ACC112 (cell line): ENCODE measurements at regions not wholly inside any gene's neighbourhood (a gene's known extent, or its start where the extent isn't known, plus 50 kb on each side); places are given as distances from the start of the nearest gene placed in this dataset.

Experiments
- H2AFZ ChIP-seq: fragments of 200-600 bp; sonication (generic); one replicate; pipeline ENCODE4 v1.6.0; 2017; ENCODE audit warnings: antibody characterized with exemption, low read length; ENCODE audit not compliant: unreplicated experiment
- H3K27ac ChIP-seq: fragments of 200-600 bp; sonication (generic); 2 replicates; pipeline ENCODE4 v1.5.1; 2014; ENCODE audit warnings: low read depth, mild to moderate bottlenecking, antibody characterized with exemption, low read length, moderate library complexity
- H3K27me3 ChIP-seq: fragments of 200-600 bp; sonication (generic); 2 replicates; pipeline ENCODE4 v1.6.1; 2014; ENCODE audit warnings: mild to moderate bottlenecking, antibody characterized with exemption, low read length, moderate library complexity, mixed read lengths; ENCODE audit not compliant: insufficient read depth
- H3K36me3 ChIP-seq: fragments of 200-600 bp; sonication (generic); 2 replicates; pipeline ENCODE4 v1.6.1; 2016; ENCODE audit warnings: mild to moderate bottlenecking, antibody characterized with exemption, low read length, moderate library complexity, mixed read lengths; ENCODE audit not compliant: insufficient read depth
- H3K4me1 ChIP-seq: fragments of 200-600 bp; sonication (generic); one replicate; pipeline ENCODE4 v1.6.1; 2016; ENCODE audit warnings: low read length, mixed read lengths; ENCODE audit not compliant: insufficient read depth, unreplicated experiment, control insufficient read depth
- H3K4me3 ChIP-seq: fragments of 200-600 bp; sonication (generic); 2 replicates; pipeline ENCODE4 v1.5.1; 2014; ENCODE audit warnings: mild to moderate bottlenecking, low read depth, low read length
- H3K79me2 ChIP-seq: fragments of 200-600 bp; sonication (generic); one replicate; pipeline ENCODE4 v1.6.0; 2016; ENCODE audit warnings: low read length; ENCODE audit not compliant: control insufficient read depth, unreplicated experiment, insufficient read depth

DNA sequence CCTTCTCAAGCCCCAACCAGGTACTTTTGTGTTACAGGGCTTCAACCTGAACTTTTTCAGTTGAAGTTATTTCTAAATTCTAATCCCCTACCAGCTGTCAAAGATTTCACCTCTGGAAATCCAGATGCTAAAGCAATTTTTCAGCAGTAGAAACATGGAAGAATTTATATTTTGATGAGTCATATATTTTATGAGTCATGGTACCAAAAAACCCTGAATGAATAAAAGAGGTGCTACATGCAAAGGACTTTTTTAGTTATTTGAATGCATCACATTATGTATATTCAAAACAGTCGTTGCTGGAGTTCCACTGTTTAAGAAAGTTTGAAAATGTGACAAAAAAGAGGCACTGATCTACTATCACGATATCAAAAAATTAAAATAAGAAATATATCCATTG lies 96.0 kb upstream of the ZNF385D start:
- no peak overlapping the region for H2AFZ ChIP-seq
- no peaks in the 10 kb centered on the region for H3K27me3 ChIP-seq
- H3K4me1 ChIP-seq = peaks cover 13% of the 10 kb centered on the region
- H3K4me3 ChIP-seq = no peak overlapping the region
- no peaks in the 10 kb centered on the region for H3K79me2 ChIP-seq
- no peak overlapping the region for H3K27ac ChIP-seq
- H3K36me3 ChIP-seq = no peaks in the 10 kb centered on the region

DNA sequence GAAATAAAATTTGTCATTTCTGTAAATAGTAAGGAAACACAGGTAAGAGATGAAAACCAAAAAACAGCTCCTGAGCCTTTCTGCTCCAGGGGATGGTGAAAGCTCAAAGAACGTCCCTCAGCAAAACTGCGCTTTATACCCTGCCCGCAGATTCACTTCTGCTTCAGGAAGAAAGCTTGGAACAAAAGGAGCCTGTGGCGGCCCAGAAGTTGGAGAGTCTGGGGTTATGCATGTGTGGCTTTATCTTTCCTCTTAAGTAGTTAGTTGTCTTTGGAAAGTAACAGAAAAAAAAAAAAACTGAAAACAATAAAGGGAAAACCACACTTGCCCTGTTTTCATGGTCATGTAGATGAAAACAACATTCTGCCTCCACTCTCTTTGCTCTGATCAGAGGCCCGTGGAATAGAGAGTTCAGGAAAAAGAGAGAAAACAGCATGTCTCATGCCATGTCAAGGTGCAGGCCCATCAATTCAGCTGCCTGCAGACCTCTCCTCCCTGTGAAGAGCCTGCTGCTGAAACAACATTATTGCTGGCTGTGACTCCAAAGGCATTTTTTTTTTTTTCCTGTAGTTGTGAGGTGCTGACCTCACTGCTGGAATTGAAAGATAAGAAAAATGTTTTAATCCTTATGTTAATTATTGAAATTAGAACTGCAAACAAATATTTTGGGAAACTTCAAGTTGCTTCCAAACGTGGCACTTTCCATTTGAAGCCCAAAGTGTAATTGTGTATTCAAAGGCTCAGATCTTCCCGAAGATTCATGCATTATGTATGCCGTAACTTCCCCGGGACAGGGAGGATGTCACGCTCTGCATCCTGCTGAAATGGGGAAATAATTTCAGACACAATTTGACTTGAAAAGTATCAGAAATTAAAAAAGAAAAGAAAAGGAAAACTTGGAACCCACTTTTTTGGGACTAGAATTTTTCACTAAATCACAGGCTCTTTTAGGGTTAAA lies 108.4 kb upstream of the ZNF385D start:
- H3K4me3 ChIP-seq = no peak overlapping the region
- H3K27me3 ChIP-seq = no peaks in the 10 kb centered on the region
- H3K36me3 ChIP-seq = no peaks in the 10 kb centered on the region
- H3K79me2 ChIP-seq = no peaks in the 10 kb centered on the region
- no peak overlapping the region for H3K27ac ChIP-seq
- H2AFZ ChIP-seq = no peak overlapping the region
- H3K4me1 ChIP-seq = no peaks in the 10 kb centered on the region

DNA sequence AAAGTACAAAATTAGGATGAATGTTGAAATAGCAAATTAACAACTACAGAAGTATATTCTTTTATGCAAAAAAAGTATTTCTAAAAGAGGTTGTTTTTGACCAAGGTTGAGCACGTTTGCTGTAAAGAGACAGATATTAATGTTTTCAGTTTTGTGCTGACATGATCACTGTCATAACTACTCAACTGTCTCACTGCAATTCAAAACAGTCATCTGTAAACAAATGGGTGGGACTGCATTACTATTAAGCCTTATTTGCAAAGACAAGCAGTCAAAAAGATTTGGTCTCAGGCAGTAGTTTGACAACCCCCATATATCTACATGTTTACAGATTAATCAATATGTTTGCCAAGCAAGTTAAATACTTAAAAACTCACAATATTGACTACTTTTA lies 109.1 kb upstream of the ZNF385D start:
- no peak overlapping the region for H3K4me3 ChIP-seq
- H3K27ac ChIP-seq = no peak overlapping the region
- no peak overlapping the region for H2AFZ ChIP-seq
- no peaks in the 10 kb centered on the region for H3K27me3 ChIP-seq
- H3K36me3 ChIP-seq = no peaks in the 10 kb centered on the region
- no peaks in the 10 kb centered on the region for H3K4me1 ChIP-seq
- no peaks in the 10 kb centered on the region for H3K79me2 ChIP-seq

DNA sequence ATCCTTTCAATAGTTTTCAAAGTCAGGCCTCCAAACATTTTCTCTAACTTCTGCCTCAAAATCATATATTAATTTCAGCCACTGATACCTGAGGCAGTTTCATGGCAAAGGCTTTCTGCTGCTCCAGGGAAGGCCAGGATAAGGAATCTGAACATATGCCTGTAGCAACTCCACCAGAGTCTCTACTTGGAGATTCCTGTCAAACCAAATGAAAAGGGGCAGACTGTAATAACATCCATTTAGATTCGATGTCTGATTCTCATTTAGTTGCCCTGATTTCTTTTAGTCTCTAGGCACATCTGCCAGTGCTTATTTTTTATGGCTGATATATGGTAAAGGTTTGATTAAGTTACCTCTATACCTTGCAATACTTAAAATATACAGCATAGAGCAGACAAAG lies 109.6 kb upstream of the ZNF385D start:
- Histone ChIP-seq H3K4me1 (no peaks in the 10 kb centered on the region), H3K4me3 (no peak overlapping the region), H3K36me3 (no peaks in the 10 kb centered on the region), H2AFZ (no peak overlapping the region), H3K27ac (no peak overlapping the region), H3K79me2 (no peaks in the 10 kb centered on the region), H3K27me3 (no peaks in the 10 kb centered on the region)

DNA sequence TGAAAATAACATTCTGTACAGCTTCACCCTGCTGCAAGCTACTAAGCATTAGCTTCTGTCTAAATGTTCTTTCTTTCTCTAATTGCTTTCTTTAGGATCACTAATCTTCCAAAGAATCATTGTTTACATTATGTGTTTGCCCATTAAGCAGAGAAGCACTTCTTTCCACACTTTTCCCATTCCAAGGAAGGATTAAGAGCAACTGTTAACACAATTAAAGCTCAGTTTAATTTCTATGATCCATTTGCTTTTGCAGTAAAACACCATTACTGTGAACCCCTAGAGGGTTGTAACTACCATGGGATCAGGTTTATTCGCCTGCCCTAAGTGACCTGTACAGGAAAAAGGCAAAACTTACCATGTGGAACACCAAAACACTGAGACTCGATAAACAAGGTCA lies 125.8 kb upstream of the ZNF385D start:
- H3K4me3 ChIP-seq = no peak overlapping the region
- no peaks in the 10 kb centered on the region for H3K4me1 ChIP-seq
- H2AFZ ChIP-seq = no peak overlapping the region
- no peak overlapping the region for H3K27ac ChIP-seq
- no peaks in the 10 kb centered on the region for H3K27me3 ChIP-seq
- no peaks in the 10 kb centered on the region for H3K36me3 ChIP-seq
- no peaks in the 10 kb centered on the region for H3K79me2 ChIP-seq

DNA sequence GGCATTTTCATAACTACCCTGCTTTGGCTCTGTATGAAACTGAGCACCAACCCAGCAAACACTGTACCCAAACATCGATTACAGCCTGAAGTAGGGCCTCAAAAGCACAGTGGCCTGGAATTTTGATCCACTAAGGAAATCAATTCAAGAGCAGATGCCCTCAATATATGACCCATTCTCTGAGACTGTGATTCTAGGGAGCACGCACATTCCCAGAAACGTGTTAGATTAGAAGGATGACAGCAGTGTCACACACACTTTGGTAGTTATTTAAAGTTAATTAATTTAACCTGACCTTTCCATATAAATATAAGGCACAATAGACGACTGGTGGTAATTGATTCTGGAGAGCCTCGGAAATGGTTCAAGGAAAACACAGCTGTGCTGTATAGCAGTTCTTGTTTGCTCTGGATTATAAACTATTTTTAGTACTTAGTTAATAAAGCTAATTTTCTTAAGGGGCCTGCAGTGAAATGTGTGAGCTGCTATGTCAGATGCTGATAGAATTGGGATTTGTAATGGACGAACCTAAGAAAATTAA lies 126.3 kb upstream of the ZNF385D start:
- H3K79me2 ChIP-seq = no peaks in the 10 kb centered on the region
- no peak overlapping the region for H3K4me3 ChIP-seq
- H2AFZ ChIP-seq = no peak overlapping the region

DNA sequence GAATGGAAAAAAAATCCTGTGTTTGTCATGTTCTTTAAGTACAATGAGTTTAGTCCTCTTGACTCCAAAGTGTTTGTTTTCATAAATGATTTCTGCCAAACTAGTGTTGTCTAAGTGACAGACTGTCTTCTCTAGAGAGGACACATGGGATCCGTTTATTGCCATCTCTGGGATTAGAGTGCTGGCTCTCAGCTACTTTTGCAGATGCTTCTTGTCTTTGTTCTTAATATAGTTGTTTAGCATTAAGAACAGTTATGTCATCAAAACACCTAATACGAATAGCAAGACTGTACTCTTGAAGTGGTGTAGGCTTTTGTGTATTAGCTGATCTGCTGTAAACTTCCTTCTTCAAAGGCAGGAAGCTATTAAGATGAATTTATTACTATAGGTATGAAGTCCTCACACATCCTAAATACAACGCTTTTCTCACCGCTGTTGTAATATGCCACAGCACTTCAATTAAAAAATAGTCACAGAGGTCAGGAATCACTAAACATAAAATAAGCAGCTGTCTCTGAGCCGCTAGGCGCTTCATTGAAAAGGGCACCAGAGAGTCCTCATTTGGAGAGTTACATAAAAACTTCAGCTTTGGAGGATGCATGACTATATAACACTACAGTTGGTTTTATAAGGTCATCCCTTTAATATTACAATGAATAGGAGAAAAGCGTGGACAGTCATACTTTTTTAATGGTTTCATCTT lies 128.3 kb upstream of the ZNF385D start:
- Histone ChIP-seq H3K4me3 (no peak overlapping the region), H3K79me2 (no peaks in the 10 kb centered on the region), H3K27me3 (no peaks in the 10 kb centered on the region), H2AFZ (no peak overlapping the region), H3K27ac (no peak overlapping the region), H3K4me1 (no peaks in the 10 kb centered on the region), H3K36me3 (no peaks in the 10 kb centered on the region)

More for the DNA sequence above, 126.3 kb upstream of the ZNF385D start:
- H3K27me3 ChIP-seq = no peaks in the 10 kb centered on the region
- H3K27ac ChIP-seq = no peak overlapping the region
- H3K36me3 ChIP-seq = no peaks in the 10 kb centered on the region
- no peaks in the 10 kb centered on the region for H3K4me1 ChIP-seq

DNA sequence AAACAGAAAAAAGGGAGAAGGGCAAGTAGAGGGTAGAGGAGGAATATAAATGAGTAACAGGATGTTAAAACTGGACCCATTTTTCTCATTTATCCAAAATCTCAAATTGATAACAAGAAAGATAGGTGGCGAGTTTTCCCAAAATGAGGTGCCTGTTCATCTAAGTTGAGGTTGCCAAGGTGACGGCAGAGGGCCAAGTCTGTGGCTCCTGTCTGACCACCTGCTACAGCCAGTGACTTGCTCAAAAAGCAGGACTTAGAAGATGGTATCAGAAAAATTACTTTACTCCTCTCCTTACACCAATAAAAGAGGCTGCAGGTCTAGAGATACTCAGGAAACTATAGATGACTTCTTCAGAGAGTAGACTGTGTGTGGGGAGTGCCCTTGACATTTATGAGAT lies 137.6 kb upstream of the ZNF385D start:
- no peaks in the 10 kb centered on the region for H3K79me2 ChIP-seq
- H3K27me3 ChIP-seq = no peaks in the 10 kb centered on the region
- no peak overlapping the region for H2AFZ ChIP-seq
- no peaks in the 10 kb centered on the region for H3K4me1 ChIP-seq
- H3K4me3 ChIP-seq = no peak overlapping the region
- H3K36me3 ChIP-seq = no peaks in the 10 kb centered on the region
- no peak overlapping the region for H3K27ac ChIP-seq

DNA sequence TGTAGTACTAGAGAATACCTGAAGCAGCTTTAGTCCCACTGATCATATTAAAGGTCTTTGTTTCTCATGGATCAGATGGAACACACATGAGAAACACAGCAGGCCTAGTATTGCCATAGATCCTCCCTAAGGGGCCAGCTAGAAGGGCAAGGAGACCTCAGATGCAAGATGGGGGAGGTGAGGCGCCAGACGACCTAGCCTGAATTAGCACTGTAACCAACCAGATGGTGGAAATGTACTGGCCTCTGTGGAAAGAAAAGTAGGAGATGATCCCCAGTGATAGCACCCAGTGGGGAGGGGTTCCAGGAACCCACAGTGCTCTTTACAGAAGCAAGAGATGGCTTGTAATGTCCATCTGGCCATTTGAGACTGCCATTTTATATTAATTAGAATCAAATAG lies 138.2 kb upstream of the ZNF385D start:
- H3K36me3 ChIP-seq = no peaks in the 10 kb centered on the region
- H3K4me3 ChIP-seq = no peak overlapping the region
- H2AFZ ChIP-seq = no peak overlapping the region
- no peaks in the 10 kb centered on the region for H3K79me2 ChIP-seq
- no peaks in the 10 kb centered on the region for H3K4me1 ChIP-seq
- H3K27ac ChIP-seq = no peak overlapping the region
- no peaks in the 10 kb centered on the region for H3K27me3 ChIP-seq

DNA sequence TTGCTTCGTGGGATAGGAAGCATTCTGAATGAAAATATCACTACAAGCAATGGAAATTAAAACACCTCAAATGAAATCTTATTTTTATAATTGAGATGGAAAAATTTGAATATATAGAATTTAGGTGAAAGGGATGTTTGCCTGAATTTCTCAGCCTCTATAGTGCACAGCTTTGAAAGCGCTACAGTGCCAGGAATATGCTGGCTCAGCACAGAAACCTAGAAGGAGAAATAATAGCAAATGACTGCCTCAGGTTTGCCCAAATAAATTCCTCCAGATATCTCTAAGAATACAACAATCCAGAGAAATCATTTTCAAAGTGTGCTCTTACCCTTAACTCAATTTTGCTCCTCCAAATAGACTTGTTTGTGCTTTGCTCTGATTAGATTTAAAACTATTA lies 141.1 kb upstream of the ZNF385D start:
- Histone ChIP-seq H3K36me3 (no peaks in the 10 kb centered on the region), H2AFZ (no peak overlapping the region), H3K79me2 (no peaks in the 10 kb centered on the region), H3K4me3 (no peak overlapping the region), H3K27ac (no peak overlapping the region), H3K4me1 (no peaks in the 10 kb centered on the region), H3K27me3 (no peaks in the 10 kb centered on the region)
